ENCODE measurements at regions not wholly inside any gene's neighbourhood (a gene's known extent, or its start where the extent isn't known, plus 50 kb on each side); places are given as distances from the start of the nearest gene placed in this dataset.
"Not testable (repeated sequence)": the region's sequence is repeated elsewhere in the genome, so short reads cannot be mapped to it uniquely, and the experiment has no call there.

DNA sequence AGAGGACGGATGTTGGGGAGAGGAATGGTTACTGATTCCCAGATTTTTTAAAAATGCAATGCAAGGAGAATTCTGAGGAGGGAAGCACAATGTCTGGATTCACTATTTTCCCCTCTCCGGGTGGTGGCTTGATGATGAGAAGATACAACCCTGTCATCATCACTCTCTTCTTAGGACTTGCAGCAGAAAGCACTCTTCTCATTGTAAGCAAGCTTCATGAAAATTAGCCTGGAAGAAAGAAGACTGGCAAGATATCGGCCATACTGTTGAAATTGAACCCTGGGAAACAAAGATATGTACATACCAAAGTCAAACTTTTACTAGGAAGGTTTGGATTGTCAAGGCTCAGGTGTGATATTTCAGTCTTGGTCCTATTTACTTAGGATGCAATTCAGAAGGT, 195.7 kb downstream of the EDN1 start:
- Histone ChIP-seq H3K36me3 (no peaks in the 10 kb centered on the region), H3K4me3 (no peak overlapping the region), H3K27ac (no peak overlapping the region), H3K9me3 (peaks cover 0 to 3% (median 0%) of the 10 kb centered on the region in 3 donors), H3K27me3 (no peaks in the 10 kb centered on the region), H3K4me1 (peaks cover 0 to 22% (median 5%) of the 10 kb centered on the region in 4 donors)
- no peak for DNase-seq
- TF ChIP-seq, protein P1, sequence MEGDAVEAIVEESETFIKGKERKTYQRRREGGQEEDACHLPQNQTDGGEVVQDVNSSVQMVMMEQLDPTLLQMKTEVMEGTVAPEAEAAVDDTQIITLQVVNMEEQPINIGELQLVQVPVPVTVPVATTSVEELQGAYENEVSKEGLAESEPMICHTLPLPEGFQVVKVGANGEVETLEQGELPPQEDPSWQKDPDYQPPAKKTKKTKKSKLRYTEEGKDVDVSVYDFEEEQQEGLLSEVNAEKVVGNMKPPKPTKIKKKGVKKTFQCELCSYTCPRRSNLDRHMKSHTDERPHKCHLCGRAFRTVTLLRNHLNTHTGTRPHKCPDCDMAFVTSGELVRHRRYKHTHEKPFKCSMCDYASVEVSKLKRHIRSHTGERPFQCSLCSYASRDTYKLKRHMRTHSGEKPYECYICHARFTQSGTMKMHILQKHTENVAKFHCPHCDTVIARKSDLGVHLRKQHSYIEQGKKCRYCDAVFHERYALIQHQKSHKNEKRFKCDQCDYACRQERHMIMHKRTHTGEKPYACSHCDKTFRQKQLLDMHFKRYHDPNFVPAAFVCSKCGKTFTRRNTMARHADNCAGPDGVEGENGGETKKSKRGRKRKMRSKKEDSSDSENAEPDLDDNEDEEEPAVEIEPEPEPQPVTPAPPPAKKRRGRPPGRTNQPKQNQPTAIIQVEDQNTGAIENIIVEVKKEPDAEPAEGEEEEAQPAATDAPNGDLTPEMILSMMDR (IDR thresholded peaks at IDR 0.05) = no peak
- intact Hi-C loops (cut with DNase I; ENCODE audit: low total_unique reads) = no loop called here

DNA sequence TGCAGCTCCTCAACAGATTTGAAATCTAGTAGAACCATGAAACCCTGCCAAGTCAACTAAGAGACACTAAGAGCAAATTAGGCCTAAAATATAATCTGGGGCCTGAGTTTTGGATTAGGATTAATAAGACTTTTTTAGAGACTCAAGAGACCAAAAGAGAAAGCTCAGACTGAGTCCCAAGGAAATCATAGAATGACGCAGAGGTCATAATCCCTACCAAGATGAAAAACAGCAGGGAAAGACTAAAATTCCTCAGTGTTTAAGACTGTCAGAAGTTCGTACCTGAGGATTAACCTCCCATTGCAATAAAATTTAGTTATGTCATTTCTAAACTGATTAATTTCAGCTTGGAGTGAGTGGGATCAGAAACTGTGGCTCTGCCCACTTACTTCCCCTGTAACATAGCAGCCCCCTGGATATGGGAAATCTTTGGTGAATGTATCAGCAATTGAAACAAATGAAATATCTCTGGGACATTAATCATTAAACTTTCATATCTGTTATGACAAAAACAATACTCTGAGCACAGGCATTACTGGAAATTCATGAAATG, 200.3 kb downstream of the EDN1 start:
- H3K27me3 ChIP-seq = no peaks in the 10 kb centered on the region

DNA sequence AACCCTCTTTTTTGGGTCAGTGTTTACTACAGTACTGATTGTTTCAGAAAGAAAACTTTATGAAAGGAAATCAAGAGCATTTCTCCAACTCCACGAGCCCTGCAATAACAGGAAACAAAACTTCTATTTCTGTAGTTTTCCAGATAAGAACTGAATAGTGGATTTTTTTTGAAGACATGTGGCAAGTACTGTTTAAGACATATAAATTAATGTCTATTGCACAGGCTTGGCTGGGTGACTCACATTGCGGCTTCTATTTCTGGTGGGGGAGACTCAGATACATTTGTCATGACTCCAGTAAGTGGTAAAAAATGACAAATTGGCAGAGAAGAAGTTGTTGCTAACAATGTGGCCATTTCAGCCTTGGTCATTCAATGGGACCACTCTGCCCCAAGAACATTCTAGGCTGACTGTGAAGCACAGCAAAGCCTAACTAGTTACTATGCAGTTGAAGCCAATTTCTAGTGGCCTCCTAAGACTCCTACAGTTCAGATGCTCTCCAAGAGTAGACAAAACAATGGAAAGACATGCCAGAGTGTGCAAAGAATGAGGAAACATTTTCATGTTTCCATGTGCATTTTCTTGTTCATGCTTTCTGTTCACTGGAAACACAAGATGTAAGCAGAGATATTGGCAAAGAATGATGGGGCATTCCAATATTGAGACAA, 200.9 kb downstream of the EDN1 start:
- no peak for DNase-seq
- Histone ChIP-seq H3K36me3 (no peaks in the 10 kb centered on the region), H3K27ac (peak overlapping the region; percentile 21 to 40), H3K4me1 (peaks cover 0 to 21% (median 3%) of the 10 kb centered on the region in 4 donors), H3K4me3 (no peak overlapping the region), H3K27me3 (no peaks in the 10 kb centered on the region), H3K9me3 (peaks cover 0 to 3% (median 0%) of the 10 kb centered on the region in 3 donors)
- intact Hi-C loops (cut with DNase I; ENCODE audit: low total_unique reads) = no loop called here
- TF ChIP-seq, protein P1 (IDR thresholded peaks at IDR 0.05) = no peak

More for the DNA sequence above, 200.3 kb downstream of the EDN1 start:
- no peak overlapping the region for H3K4me3 ChIP-seq
- peaks cover 0 to 3% (median 0%) of the 10 kb centered on the region in 3 donors for H3K9me3 ChIP-seq
- H3K36me3 ChIP-seq = no peaks in the 10 kb centered on the region
- TF ChIP-seq, protein P1 (IDR thresholded peaks at IDR 0.05) = no peak
- DNase-seq = no peak
- intact Hi-C loops (cut with DNase I; ENCODE audit: low total_unique reads) = no loop called here
- peak overlapping the region; percentile 21 to 40 for H3K27ac ChIP-seq
- H3K4me1 ChIP-seq = peaks cover 0 to 21% (median 3%) of the 10 kb centered on the region in 4 donors

DNA sequence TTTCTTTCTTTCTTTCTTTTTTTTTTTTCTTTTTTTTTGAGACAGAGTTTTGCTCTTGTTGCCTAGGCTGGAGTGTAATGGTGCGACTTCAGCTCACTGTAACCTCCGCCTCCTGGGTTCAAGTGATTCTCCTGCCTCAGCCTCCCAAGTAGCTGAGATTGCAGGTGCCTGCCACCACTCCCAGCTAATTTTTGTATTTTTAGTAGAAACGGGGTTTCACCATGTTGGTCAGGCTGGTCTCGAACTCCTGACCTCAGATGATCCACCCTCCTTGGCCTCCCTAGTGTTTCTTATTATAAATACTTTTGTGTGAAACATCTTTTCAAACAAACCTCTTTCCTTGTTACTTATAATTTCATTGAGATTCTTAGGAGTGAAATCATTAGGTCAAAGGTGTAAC, 202.8 kb downstream of the EDN1 start:
- intact Hi-C loops (cut with DNase I; ENCODE audit: low total_unique reads); H3K4me3 ChIP-seq; H3K27ac ChIP-seq; H3K36me3 ChIP-seq; H3K9me3 ChIP-seq; DNase-seq; H3K27me3 ChIP-seq: not testable (repeated sequence)
- H3K4me1 ChIP-seq = peaks cover 0 to 21% (median 3%) of the 10 kb centered on the region in 4 donors

DNA sequence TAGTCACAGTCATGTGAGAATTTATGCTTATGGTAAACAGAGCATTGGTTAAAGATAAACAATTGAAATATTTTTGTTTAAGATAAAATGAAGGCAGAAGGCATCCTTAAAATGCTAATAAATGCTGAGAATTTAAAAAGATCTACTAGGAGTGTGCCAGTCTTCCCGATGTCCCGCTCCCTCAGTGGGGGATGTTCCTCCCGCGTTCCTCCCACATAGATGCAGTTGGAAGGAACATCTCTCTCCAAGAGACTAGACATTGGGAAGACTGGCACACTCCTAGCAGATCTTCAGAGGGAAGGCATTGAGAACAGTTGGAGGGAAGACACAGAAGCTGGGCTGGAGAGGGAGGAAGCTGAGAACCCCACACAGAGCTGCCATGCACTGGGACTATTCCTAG, 203.3 kb downstream of the EDN1 start:
- Histone ChIP-seq H3K9me3 (no peaks in the 10 kb centered on the region), H3K27ac (no peak overlapping the region), H3K4me3 (no peak overlapping the region), H3K27me3 (no peaks in the 10 kb centered on the region), H3K4me1 (peaks cover 0 to 21% (median 3%) of the 10 kb centered on the region in 4 donors), H3K36me3 (no peaks in the 10 kb centered on the region)
- no peak for DNase-seq
- TF ChIP-seq, protein P1 (IDR thresholded peaks at IDR 0.05) = no peak
- intact Hi-C loops (cut with DNase I; ENCODE audit: low total_unique reads) = no loop called here

DNA sequence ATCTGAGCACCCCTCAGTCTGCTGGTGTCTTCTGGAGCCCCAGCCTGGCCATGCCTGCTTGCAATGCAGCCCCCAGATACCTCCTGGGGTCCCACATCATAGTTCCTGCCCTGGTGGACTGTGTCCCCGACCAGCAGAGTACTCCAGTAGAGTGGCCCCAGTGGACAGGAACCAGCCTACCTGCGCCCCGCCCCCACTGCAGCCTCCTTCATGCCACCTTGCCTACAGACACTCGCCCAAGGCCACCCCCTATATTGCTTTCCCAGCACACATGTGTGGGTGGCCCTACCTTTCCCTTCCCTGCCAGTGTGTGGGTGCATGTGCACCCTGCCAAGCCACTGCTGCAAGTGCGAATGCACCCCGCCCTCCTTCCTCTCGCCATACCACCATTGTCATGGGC, 204.0 kb downstream of the EDN1 start:
- no peaks in the 10 kb centered on the region for H3K27me3 ChIP-seq
- no peak overlapping the region for H3K27ac ChIP-seq
- peaks cover 0 to 21% (median 3%) of the 10 kb centered on the region in 4 donors for H3K4me1 ChIP-seq
- H3K4me3 ChIP-seq = no peak overlapping the region
- no peak for DNase-seq
- intact Hi-C loops (cut with DNase I; ENCODE audit: low total_unique reads) = no loop called here
- no peaks in the 10 kb centered on the region for H3K9me3 ChIP-seq
- H3K36me3 ChIP-seq = no peaks in the 10 kb centered on the region
- TF ChIP-seq, protein P1 (IDR thresholded peaks at IDR 0.05) = no peak
